ENCODE measurements at regions not wholly inside any gene's neighbourhood (a gene's known extent, or its start where the extent isn't known, plus 50 kb on each side); places are given as distances from the start of the nearest gene placed in this dataset.

GRCh38 chr2:228949831-228950230 lies 321.3 kb downstream of the PID1 start:
- TF ChIP-seq ZNF879 (CRISPR knock-in tag; IDR thresholded peaks at IDR 0.05), result no peak
- no peak for TF ChIP-seq KAT7 (CRISPR knock-in tag; IDR thresholded peaks at IDR 0.05; ENCODE audit: borderline replicate concordance)
- TF ChIP-seq THAP11 (CRISPR knock-in tag; IDR thresholded peaks at IDR 0.05), result no peak
- TF ChIP-seq MIXL1 (CRISPR knock-in tag; IDR thresholded peaks at IDR 0.05), result no peak
- TF ChIP-seq RAD21 (CRISPR knock-in tag; IDR thresholded peaks at IDR 0.05), result no peak
- no peak for TF ChIP-seq FOXO1 (CRISPR knock-in tag; IDR thresholded peaks at IDR 0.05)
- no peak for TF ChIP-seq FLYWCH1 (CRISPR knock-in tag; IDR thresholded peaks at IDR 0.05)
- no peak for TF ChIP-seq SIX4 (CRISPR knock-in tag; IDR thresholded peaks at IDR 0.05)
- no peak for TF ChIP-seq CERS6 (CRISPR knock-in tag; IDR thresholded peaks at IDR 0.05)
- TF ChIP-seq NFYC (CRISPR knock-in tag; IDR thresholded peaks at IDR 0.05), result no peak
- no peak for TF ChIP-seq ZNF503 (CRISPR knock-in tag; IDR thresholded peaks at IDR 0.05)
- Histone ChIP-seq H3K79me2 (ENCODE audit: insufficient read depth, low read length) (no peaks in the 10 kb centered on the region), H2AFZ (ENCODE audit: low read length) (no peak overlapping the region), H3K9ac (ENCODE audit: insufficient read depth, low read depth, low read length) (no peak overlapping the region), H3K27me3 (ENCODE audit: control insufficient read depth in 1 of 2, insufficient read depth in 2 of 2, low read length in 2 of 2) (no peaks in the 10 kb centered on the region), H3K9me3 (ENCODE audit: low read length) (peaks cover 71% of the 10 kb centered on the region), H3K36me3 (replicated peaks in 1 of 2; ENCODE audit: control insufficient read depth in 1 of 2, insufficient read depth in 2 of 2, low read length in 2 of 2) (no peaks in the 10 kb centered on the region), H3K27ac (ENCODE audit: extremely low read length, insufficient read depth, low read length) (no peak overlapping the region), H3K4me2 (ENCODE audit: low read depth, low read length) (no peak overlapping the region), H3K4me3 (replicated peaks in 1 of 3; ENCODE audit: insufficient read depth in 1 of 3, low read depth in 2 of 3, low read length in 3 of 3) (no peak overlapping the region), H3K4me1 (ENCODE audit: insufficient read depth, low read length) (no peaks in the 10 kb centered on the region), H4K20me1 (ENCODE audit: insufficient read depth, low read length) (no peaks in the 10 kb centered on the region)
- DNase-seq (ENCODE audit: low spot score) (no peak), FAIRE-seq (no peak), ATAC-seq (no peak)
- no TSS peak for BruUV-seq (replicated peaks)
- ChIA-PET POLR2A (no interaction called here), CTCF (ENCODE audit: low intra/inter-chr PET ratio, low total read pairs) (no interaction called here)
- intact Hi-C loops (cut with micrococcal nuclease; ENCODE audit: unreplicated experiment) (no loop called here), in situ Hi-C loops (cut with HindIII; ENCODE audit: extremely low pct_ligation_motif_present, low pct_unique_long_range_greater_than_20kb) (no loop called here)

Data from HepG2 (cell line).